ENCODE measurements at regions not wholly inside any gene's neighbourhood (a gene's known extent, or its start where the extent isn't known, plus 50 kb on each side); places are given as distances from the start of the nearest gene placed in this dataset.

DNA sequence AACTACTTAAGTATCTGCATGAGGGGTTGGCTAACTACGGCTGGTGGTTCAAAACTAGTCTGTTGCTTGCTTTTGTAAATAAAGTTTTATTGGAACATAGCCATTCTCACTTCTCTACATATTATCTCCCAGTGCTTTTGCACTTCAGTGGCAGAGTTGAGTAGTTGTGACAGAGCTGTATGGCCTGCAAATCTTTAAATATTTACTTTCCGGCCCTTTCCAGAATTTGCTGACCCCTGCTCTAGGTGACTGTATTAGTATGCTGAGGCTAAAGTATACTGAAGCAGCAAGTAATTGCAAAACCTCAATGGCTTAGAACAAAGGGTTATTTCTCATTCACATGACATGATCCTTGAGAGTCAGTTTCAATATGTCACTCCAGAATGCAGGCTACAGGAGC lies 78.3 kb downstream of the OTUD1 start:
- no peak for TF ChIP-seq EZH2phosphoT487 (IDR thresholded peaks at IDR 0.05; ENCODE audit: low read depth)
- TF ChIP-seq, protein P1, sequence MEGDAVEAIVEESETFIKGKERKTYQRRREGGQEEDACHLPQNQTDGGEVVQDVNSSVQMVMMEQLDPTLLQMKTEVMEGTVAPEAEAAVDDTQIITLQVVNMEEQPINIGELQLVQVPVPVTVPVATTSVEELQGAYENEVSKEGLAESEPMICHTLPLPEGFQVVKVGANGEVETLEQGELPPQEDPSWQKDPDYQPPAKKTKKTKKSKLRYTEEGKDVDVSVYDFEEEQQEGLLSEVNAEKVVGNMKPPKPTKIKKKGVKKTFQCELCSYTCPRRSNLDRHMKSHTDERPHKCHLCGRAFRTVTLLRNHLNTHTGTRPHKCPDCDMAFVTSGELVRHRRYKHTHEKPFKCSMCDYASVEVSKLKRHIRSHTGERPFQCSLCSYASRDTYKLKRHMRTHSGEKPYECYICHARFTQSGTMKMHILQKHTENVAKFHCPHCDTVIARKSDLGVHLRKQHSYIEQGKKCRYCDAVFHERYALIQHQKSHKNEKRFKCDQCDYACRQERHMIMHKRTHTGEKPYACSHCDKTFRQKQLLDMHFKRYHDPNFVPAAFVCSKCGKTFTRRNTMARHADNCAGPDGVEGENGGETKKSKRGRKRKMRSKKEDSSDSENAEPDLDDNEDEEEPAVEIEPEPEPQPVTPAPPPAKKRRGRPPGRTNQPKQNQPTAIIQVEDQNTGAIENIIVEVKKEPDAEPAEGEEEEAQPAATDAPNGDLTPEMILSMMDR (IDR thresholded peaks at IDR 0.05; ENCODE audit: low read depth, low read length) = no peak
- Histone ChIP-seq H3K4me2 (ENCODE audit: low read length) (no peak overlapping the region), H3K9ac (ENCODE audit: low read length) (no peak overlapping the region), H3K4me3 (ENCODE audit: low read length) (no peak overlapping the region), H3K79me2 (ENCODE audit: low read length) (no peaks in the 10 kb centered on the region), H3K9me3 (ENCODE audit: insufficient read depth, low read length) (no peaks in the 10 kb centered on the region), H3K36me3 (replicated peaks; ENCODE audit: low read depth, low read length) (no peaks in the 10 kb centered on the region), H4K20me1 (ENCODE audit: insufficient read depth, low read length) (no peaks in the 10 kb centered on the region), H2AFZ (ENCODE audit: low read depth, low read length) (no peak overlapping the region), H3K4me1 (ENCODE audit: low read length) (no peaks in the 10 kb centered on the region), H3K27ac (ENCODE audit: low read length) (no peak overlapping the region), H3K27me3 (ENCODE audit: low read depth, low read length) (no peaks in the 10 kb centered on the region)

DNA sequence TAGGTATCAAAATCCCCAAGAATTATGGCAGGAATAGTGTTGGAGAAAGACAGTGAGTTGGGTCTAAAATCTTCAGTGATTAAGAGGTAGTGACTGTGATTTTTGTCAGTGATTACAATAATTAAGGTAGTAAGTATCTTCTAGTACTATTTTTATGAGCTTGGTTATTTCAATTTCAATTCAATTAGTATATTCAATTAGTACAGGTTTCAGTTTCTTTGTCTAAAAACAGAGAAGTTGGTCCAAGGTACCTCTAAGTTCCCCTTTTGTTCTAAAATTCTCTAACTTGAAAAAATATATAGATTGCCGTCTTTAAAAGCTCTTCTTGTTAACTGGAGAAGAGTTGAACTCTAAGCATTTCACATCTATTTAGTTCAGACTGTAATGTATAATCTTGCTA lies 82.9 kb downstream of the OTUD1 start:
- no peaks in the 10 kb centered on the region for H3K27me3 ChIP-seq (ENCODE audit: low read depth, low read length)
- no peaks in the 10 kb centered on the region for H3K4me1 ChIP-seq (ENCODE audit: low read length)
- TF ChIP-seq EZH2phosphoT487 (IDR thresholded peaks at IDR 0.05; ENCODE audit: low read depth) = no peak
- TF ChIP-seq, protein P1 (IDR thresholded peaks at IDR 0.05; ENCODE audit: low read depth, low read length) = no peak
- H3K27ac ChIP-seq (ENCODE audit: low read length) = no peak overlapping the region
- H2AFZ ChIP-seq (ENCODE audit: low read depth, low read length) = no peak overlapping the region
- no peaks in the 10 kb centered on the region for H3K9me3 ChIP-seq (ENCODE audit: insufficient read depth, low read length)
- H3K4me3 ChIP-seq (ENCODE audit: low read length) = no peak overlapping the region
- H4K20me1 ChIP-seq (ENCODE audit: insufficient read depth, low read length) = no peaks in the 10 kb centered on the region
- no peak overlapping the region for H3K9ac ChIP-seq (ENCODE audit: low read length)
- H3K79me2 ChIP-seq (ENCODE audit: low read length) = no peaks in the 10 kb centered on the region
- H3K4me2 ChIP-seq (ENCODE audit: low read length) = no peak overlapping the region
- H3K36me3 ChIP-seq (replicated peaks; ENCODE audit: low read depth, low read length) = no peaks in the 10 kb centered on the region

DNA sequence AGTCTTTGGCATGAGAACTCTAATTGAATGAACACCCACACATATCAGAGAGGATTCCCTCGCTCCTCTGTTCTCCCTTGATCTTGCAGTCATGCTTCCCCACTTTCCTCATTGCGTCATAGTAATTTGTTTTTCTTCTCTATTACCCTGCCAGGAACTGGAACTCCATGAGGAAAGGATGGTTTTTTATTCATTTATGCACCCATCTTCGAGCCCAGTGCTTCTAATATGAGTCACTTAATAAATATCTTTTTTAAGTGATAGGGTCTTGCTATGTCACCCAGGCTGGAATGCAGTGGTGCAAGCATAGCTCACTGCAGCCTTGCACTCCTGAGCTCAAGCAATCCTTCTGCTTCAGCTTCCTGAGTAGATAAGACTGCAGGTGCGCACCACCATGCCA lies 83.5 kb downstream of the OTUD1 start:
- Histone ChIP-seq H3K27me3 (ENCODE audit: low read depth, low read length) (no peaks in the 10 kb centered on the region), H3K79me2 (ENCODE audit: low read length) (no peaks in the 10 kb centered on the region), H3K27ac (ENCODE audit: low read length) (no peak overlapping the region), H4K20me1 (ENCODE audit: insufficient read depth, low read length) (no peaks in the 10 kb centered on the region), H3K36me3 (replicated peaks; ENCODE audit: low read depth, low read length) (no peaks in the 10 kb centered on the region), H3K4me1 (ENCODE audit: low read length) (no peaks in the 10 kb centered on the region), H3K4me2 (ENCODE audit: low read length) (no peak overlapping the region), H2AFZ (ENCODE audit: low read depth, low read length) (no peak overlapping the region), H3K9me3 (ENCODE audit: insufficient read depth, low read length) (no peaks in the 10 kb centered on the region), H3K4me3 (ENCODE audit: low read length) (no peak overlapping the region), H3K9ac (ENCODE audit: low read length) (no peak overlapping the region)
- TF ChIP-seq, protein P1 (IDR thresholded peaks at IDR 0.05; ENCODE audit: low read depth, low read length) = no peak
- TF ChIP-seq EZH2phosphoT487 (IDR thresholded peaks at IDR 0.05; ENCODE audit: low read depth) = no peak

DNA sequence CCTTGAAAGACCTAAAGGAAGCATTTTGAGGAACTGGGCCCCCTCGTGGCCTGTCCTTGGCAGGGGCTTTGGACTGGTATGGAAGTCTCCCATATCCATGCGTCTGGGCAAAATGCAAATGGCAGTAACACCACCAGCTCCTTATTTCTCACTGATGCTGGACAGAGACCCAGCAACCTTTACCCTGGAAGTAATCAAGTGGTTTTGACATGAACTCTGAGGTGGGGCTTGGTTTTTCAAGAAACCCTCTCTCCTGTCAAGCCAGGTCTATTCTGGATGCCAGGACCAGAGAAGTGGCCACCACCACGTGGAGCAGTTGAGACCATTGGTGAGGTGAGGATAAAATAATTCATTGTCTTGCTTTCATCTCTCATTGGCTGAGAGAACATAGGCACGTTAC lies 84.4 kb downstream of the OTUD1 start:
- Histone ChIP-seq H3K4me3 (ENCODE audit: low read length) (no peak overlapping the region), H3K36me3 (replicated peaks; ENCODE audit: low read depth, low read length) (no peaks in the 10 kb centered on the region), H3K27me3 (ENCODE audit: low read depth, low read length) (no peaks in the 10 kb centered on the region), H3K27ac (ENCODE audit: low read length) (no peak overlapping the region), H3K9me3 (ENCODE audit: insufficient read depth, low read length) (no peaks in the 10 kb centered on the region), H3K4me1 (ENCODE audit: low read length) (no peaks in the 10 kb centered on the region), H3K9ac (ENCODE audit: low read length) (no peak overlapping the region), H3K79me2 (ENCODE audit: low read length) (no peaks in the 10 kb centered on the region), H3K4me2 (ENCODE audit: low read length) (no peak overlapping the region), H4K20me1 (ENCODE audit: insufficient read depth, low read length) (no peaks in the 10 kb centered on the region), H2AFZ (ENCODE audit: low read depth, low read length) (no peak overlapping the region)
- no peak for TF ChIP-seq EZH2phosphoT487 (IDR thresholded peaks at IDR 0.05; ENCODE audit: low read depth)
- TF ChIP-seq, protein P1 (IDR thresholded peaks at IDR 0.05; ENCODE audit: low read depth, low read length) = peak; percentile 31
